ENCODE measurements at regions not wholly inside any gene's neighbourhood (a gene's known extent, or its start where the extent isn't known, plus 50 kb on each side); places are given as distances from the start of the nearest gene placed in this dataset.
A peak's percentile ranks its signal among the peaks of the same experiment; 100 is the strongest.

- no peak for DNase-seq
Observed at GRCh38 chr12:79512068-79512467, 178.7 kb downstream of the PAWR start.

DNA sequence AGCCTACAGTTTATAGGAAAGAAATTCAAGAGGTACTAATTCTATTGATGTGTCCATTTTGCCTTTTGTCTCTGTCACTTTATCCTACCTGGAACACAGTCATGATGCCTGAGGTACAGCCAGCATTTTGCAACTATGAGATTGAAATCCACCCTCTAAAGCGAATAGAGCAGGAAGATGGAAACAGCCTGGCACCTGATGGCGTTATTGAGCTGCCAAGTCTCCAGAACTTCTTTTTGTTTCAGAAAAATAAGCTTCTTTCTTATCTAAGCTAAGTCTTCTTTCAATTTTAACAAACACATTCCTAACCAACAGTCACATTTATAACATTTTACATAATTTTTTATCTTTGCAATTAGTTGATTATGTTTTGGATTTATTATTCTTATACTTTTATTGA is 182.1 kb downstream of the PAWR start:
- no peak for TF ChIP-seq CTCF (IDR thresholded peaks at IDR 0.05; ENCODE audit: low read depth, low read length)
- Histone ChIP-seq H3K4me1 (no peaks in the 10 kb centered on the region), H3K4me3 (ENCODE audit: low read depth, low read length) (no peak overlapping the region), H3K36me3 (no peaks in the 10 kb centered on the region), H3K27me3 (peaks cover 19% of the 10 kb centered on the region), H3K9me3 (no peaks in the 10 kb centered on the region)
- DNase-seq: no peak

More at GRCh38 chr12:79512068-79512467, 178.7 kb downstream of the PAWR start:
- Histone ChIP-seq H3K36me3 (no peaks in the 10 kb centered on the region), H3K9me3 (no peaks in the 10 kb centered on the region), H3K27me3 (peaks cover 13% of the 10 kb centered on the region), H3K4me3 (ENCODE audit: low read depth, low read length) (no peak overlapping the region), H3K4me1 (no peaks in the 10 kb centered on the region)
- peak; percentile 43 for TF ChIP-seq CTCF (IDR thresholded peaks at IDR 0.05; ENCODE audit: low read depth, low read length)

All from BE2C (cell line).